GM23338 (cell line): ENCODE measurements at regions not wholly inside any gene's neighbourhood (a gene's known extent, or its start where the extent isn't known, plus 50 kb on each side); places are given as distances from the start of the nearest gene placed in this dataset.

Experiments used
- CREB1 ChIP-seq: fragments of 250-450 bp; sonication (Bioruptor Pico); IDR thresholded peaks from 2 replicates; pipeline ENCODE4 v1.5.0; 2020; ENCODE audit warnings: low read depth, mild to moderate bottlenecking, moderate library complexity
- EZH2 ChIP-seq: fragments of 200-600 bp; sonication (generic); IDR thresholded peaks from one replicate; pipeline ENCODE4 v1.8.0; 2017; ENCODE audit warnings: antibody characterized with exemption, mild to moderate bottlenecking, low read depth; ENCODE audit not compliant: unreplicated experiment
- EZH2phosphoT487 ChIP-seq: fragments of 200-600 bp; sonication (generic); IDR thresholded peaks from one replicate; pipeline ENCODE4 v1.8.1; 2018; ENCODE audit warnings: antibody characterized with exemption; ENCODE audit not compliant: unreplicated experiment
- JUNB ChIP-seq: IDR thresholded peaks from one replicate; pipeline ENCODE4 v1.6.1; 2016; ENCODE audit warnings: antibody characterized with exemption; ENCODE audit not compliant: unreplicated experiment
- NANOG ChIP-seq: IDR thresholded peaks from 2 replicates; pipeline ENCODE4 v1.6.1; 2016; ENCODE audit warnings: antibody characterized with exemption, borderline replicate concordance
- POLR2AphosphoS5 ChIP-seq: IDR thresholded peaks from 2 replicates; pipeline ENCODE4 v1.6.1; 2016; ENCODE audit warnings: antibody characterized with exemption, low read depth
- REST ChIP-seq: IDR thresholded peaks from one replicate; pipeline ENCODE4 v1.6.1; 2018; ENCODE audit warnings: antibody characterized with exemption; ENCODE audit not compliant: unreplicated experiment
- STAT1 ChIP-seq: IDR thresholded peaks from one replicate; pipeline ENCODE4 v1.6.1; 2016; ENCODE audit warnings: antibody characterized with exemption; ENCODE audit not compliant: unreplicated experiment
- ZNF331 ChIP-seq: fragments of 250-450 bp; sonication (Bioruptor Pico); IDR thresholded peaks from 2 replicates; pipeline ENCODE4 v1.5.0; 2020; ENCODE audit warnings: low read depth, mild to moderate bottlenecking, moderate library complexity
- TF ChIP-seq, protein P1 (sequence below), 2 experiments: fragments of 200-600 bp in 1 of 2; sonication (generic) in 1 of 2; conservative IDR thresholded peaks; 2 replicates each; pipeline versions ENCODE4 v1.5.1 to v1.6.1; 2016 to 2017; ENCODE audit warnings: antibody characterized with exemption in 2 of 2, low read depth in 2 of 2, mild to moderate bottlenecking in 2 of 2, moderate library complexity in 1 of 2
- TF ChIP-seq, protein P2 (sequence below): IDR thresholded peaks from 2 replicates; pipeline ENCODE4 v1.6.1; 2016; ENCODE audit warnings: antibody characterized with exemption

- TF ChIP-seq, protein P1, sequence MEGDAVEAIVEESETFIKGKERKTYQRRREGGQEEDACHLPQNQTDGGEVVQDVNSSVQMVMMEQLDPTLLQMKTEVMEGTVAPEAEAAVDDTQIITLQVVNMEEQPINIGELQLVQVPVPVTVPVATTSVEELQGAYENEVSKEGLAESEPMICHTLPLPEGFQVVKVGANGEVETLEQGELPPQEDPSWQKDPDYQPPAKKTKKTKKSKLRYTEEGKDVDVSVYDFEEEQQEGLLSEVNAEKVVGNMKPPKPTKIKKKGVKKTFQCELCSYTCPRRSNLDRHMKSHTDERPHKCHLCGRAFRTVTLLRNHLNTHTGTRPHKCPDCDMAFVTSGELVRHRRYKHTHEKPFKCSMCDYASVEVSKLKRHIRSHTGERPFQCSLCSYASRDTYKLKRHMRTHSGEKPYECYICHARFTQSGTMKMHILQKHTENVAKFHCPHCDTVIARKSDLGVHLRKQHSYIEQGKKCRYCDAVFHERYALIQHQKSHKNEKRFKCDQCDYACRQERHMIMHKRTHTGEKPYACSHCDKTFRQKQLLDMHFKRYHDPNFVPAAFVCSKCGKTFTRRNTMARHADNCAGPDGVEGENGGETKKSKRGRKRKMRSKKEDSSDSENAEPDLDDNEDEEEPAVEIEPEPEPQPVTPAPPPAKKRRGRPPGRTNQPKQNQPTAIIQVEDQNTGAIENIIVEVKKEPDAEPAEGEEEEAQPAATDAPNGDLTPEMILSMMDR (conservative IDR thresholded peaks at IDR 0.05; ENCODE audit: low read depth in 2 of 2): no peak
- TF ChIP-seq POLR2AphosphoS5 (no peak), EZH2 (no peak), JUNB (no peak), STAT1 (no peak), REST (no peak), ZNF331 (no peak), EZH2phosphoT487 (no peak), CREB1 (CRISPR knock-in tag) (no peak), NANOG (no peak)
- TF ChIP-seq, protein P2, sequence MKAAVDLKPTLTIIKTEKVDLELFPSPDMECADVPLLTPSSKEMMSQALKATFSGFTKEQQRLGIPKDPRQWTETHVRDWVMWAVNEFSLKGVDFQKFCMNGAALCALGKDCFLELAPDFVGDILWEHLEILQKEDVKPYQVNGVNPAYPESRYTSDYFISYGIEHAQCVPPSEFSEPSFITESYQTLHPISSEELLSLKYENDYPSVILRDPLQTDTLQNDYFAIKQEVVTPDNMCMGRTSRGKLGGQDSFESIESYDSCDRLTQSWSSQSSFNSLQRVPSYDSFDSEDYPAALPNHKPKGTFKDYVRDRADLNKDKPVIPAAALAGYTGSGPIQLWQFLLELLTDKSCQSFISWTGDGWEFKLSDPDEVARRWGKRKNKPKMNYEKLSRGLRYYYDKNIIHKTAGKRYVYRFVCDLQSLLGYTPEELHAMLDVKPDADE: no peak
Measured at GRCh38 chrX:35432056-35432455, 366.1 kb upstream of the MAGEB16 start.
